ENCODE measurements at regions not wholly inside any gene's neighbourhood (a gene's known extent, or its start where the extent isn't known, plus 50 kb on each side); places are given as distances from the start of the nearest gene placed in this dataset.

- no peak for TF ChIP-seq CTCF (IDR thresholded peaks at IDR 0.05; ENCODE audit: insufficient read depth, low read depth, low read length)
- no peak overlapping the region for H3K4me3 ChIP-seq (ENCODE audit: low read depth, low read length)
- DNase-seq (ENCODE audit: low read depth) = no peak
These were observed 660.6 kb upstream of the B3GALT2 start for GRCh38 chr1:193846876-193847604.

- DNase-seq (ENCODE audit: low read depth) = no peak
- no peak overlapping the region for H3K4me3 ChIP-seq (ENCODE audit: low read depth, low read length)
- no peak for TF ChIP-seq CTCF (IDR thresholded peaks at IDR 0.05; ENCODE audit: insufficient read depth, low read depth, low read length)
These were observed 660.0 kb upstream of the B3GALT2 start for GRCh38 chr1:193846411-193846810.

- DNase-seq (ENCODE audit: low read depth) = no peak
- TF ChIP-seq CTCF (IDR thresholded peaks at IDR 0.05; ENCODE audit: insufficient read depth, low read depth, low read length) = no peak
- H3K4me3 ChIP-seq (ENCODE audit: low read depth, low read length) = no peak overlapping the region
These were observed 655.4 kb upstream of the B3GALT2 start for GRCh38 chr1:193841857-193842256.

GRCh38 chr1:193831465-193831864 is 645.1 kb upstream of the B3GALT2 start:
- no peak for TF ChIP-seq CTCF (IDR thresholded peaks at IDR 0.05; ENCODE audit: insufficient read depth, low read depth, low read length)
- DNase-seq (ENCODE audit: low read depth) = no peak
- no peak overlapping the region for H3K4me3 ChIP-seq (ENCODE audit: low read depth, low read length)

- no peak for TF ChIP-seq CTCF (IDR thresholded peaks at IDR 0.05; ENCODE audit: insufficient read depth, low read depth, low read length)
- no peak overlapping the region for H3K4me3 ChIP-seq (ENCODE audit: low read depth, low read length)
- no peak for DNase-seq (ENCODE audit: low read depth)
These were observed 641.1 kb upstream of the B3GALT2 start for GRCh38 chr1:193827516-193827915.

- DNase-seq (ENCODE audit: low read depth) = no peak
- TF ChIP-seq CTCF (IDR thresholded peaks at IDR 0.05; ENCODE audit: insufficient read depth, low read depth, low read length) = no peak
- no peak overlapping the region for H3K4me3 ChIP-seq (ENCODE audit: low read depth, low read length)
These were observed 633.0 kb upstream of the B3GALT2 start for GRCh38 chr1:193819376-193819775.

GRCh38 chr1:193807208-193807607 is 620.8 kb upstream of the B3GALT2 start:
- DNase-seq (ENCODE audit: low read depth) = no peak
- H3K4me3 ChIP-seq (ENCODE audit: low read depth, low read length) = no peak overlapping the region

More at GRCh38 chr1:193807208-193807607, 620.8 kb upstream of the B3GALT2 start:
- no peak for TF ChIP-seq CTCF (IDR thresholded peaks at IDR 0.05; ENCODE audit: insufficient read depth, low read depth, low read length)

All from fibroblast of villous mesenchyme (primary cell).